K562 (cell line): ENCODE measurements at regions not wholly inside any gene's neighbourhood (a gene's known extent, or its start where the extent isn't known, plus 50 kb on each side); places are given as distances from the start of the nearest gene placed in this dataset.

Source experiments
- ESRRA ChIP-seq: fragments of 450-650 bp; IDR thresholded peaks from 2 replicates; pipeline ENCODE4 v1.6.1; 2014; ENCODE audit warnings: low read depth, mild to moderate bottlenecking, moderate library complexity, borderline replicate concordance
- IRF1 ChIP-seq: sonication (generic); formaldehyde crosslinking; IDR thresholded peaks from 2 replicates; pipeline ENCODE4 v1.8.0; 2022; ENCODE audit warnings: missing genetic modification reagents, mild to moderate bottlenecking, borderline replicate concordance
- KLF6 ChIP-seq: fragments of 250-450 bp; sonication (Bioruptor Pico); IDR thresholded peaks from 2 replicates; pipeline ENCODE4 v1.4.0; 2020; ENCODE audit warnings: mild to moderate bottlenecking, moderate library complexity, borderline replicate concordance
- MNT ChIP-seq, 2 experiments: fragments of 450-650 bp; conservative IDR thresholded peaks; 2 replicates each; pipeline ENCODE4 v1.6.1; 2017; ENCODE audit warnings: mild to moderate bottlenecking in 2 of 2, moderate library complexity in 2 of 2
- NFATC3 ChIP-seq: fragments of 450-650 bp; IDR thresholded peaks from 2 replicates; pipeline ENCODE4 v1.6.1; 2017; ENCODE audit warnings: mild to moderate bottlenecking
- RBM15 ChIP-seq: fragments of 200-400 bp; formaldehyde crosslinking; IDR thresholded peaks from 2 replicates; pipeline ENCODE4 v1.6.1; 2018; ENCODE audit warnings: mild to moderate bottlenecking, low read length, moderate library complexity; ENCODE audit not compliant: insufficient read depth
- TF ChIP-seq, protein P1 (sequence below), 2 experiments: IDR thresholded peaks; 2 replicates each; pipeline ENCODE4 v1.6.1; 2012; ENCODE audit warnings: improper control_type of control experiment in 2 of 2, low read depth in 2 of 2, low read length in 2 of 2, borderline replicate concordance in 1 of 2
- TF ChIP-seq, protein P2 (sequence below): fragments of 450-650 bp; IDR thresholded peaks from 2 replicates; pipeline ENCODE4 v1.6.1; 2016; ENCODE audit warnings: low read depth
- TF ChIP-seq, protein P3 (sequence below): fragments of 200-800 bp; sonication (Bioruptor generic); IDR thresholded peaks from 2 replicates; pipeline ENCODE4 v1.6.1; 2016; ENCODE audit warnings: missing genetic modification characterization, missing compliant biosample characterization

DNA sequence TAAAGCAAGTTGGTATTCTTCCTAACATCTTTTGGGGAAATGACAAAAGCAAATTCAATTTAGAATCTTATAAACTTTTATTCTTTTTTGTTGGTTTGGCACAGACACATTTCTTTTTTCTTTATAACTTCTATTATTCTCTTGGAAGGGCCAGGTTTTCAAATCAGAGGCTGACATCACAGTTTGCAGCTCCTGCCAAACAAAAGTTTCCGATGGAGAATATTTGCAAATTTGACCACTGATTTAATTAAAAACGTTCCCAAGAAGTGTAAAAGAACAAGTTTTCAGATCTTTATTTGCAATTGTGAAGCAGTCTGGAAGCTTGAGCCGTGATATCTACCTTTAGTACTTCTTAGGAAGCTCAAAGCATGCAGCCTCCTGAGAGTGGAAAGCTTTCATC is 53.8 kb upstream of the CD83 start (continued):
- TF ChIP-seq, protein P1, sequence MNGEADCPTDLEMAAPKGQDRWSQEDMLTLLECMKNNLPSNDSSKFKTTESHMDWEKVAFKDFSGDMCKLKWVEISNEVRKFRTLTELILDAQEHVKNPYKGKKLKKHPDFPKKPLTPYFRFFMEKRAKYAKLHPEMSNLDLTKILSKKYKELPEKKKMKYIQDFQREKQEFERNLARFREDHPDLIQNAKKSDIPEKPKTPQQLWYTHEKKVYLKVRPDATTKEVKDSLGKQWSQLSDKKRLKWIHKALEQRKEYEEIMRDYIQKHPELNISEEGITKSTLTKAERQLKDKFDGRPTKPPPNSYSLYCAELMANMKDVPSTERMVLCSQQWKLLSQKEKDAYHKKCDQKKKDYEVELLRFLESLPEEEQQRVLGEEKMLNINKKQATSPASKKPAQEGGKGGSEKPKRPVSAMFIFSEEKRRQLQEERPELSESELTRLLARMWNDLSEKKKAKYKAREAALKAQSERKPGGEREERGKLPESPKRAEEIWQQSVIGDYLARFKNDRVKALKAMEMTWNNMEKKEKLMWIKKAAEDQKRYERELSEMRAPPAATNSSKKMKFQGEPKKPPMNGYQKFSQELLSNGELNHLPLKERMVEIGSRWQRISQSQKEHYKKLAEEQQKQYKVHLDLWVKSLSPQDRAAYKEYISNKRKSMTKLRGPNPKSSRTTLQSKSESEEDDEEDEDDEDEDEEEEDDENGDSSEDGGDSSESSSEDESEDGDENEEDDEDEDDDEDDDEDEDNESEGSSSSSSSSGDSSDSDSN (IDR thresholded peaks at IDR 0.05; ENCODE audit: borderline replicate concordance in 1 of 2, low read depth in 2 of 2, low read length in 2 of 2) = no peak
- TF ChIP-seq, protein P2, sequence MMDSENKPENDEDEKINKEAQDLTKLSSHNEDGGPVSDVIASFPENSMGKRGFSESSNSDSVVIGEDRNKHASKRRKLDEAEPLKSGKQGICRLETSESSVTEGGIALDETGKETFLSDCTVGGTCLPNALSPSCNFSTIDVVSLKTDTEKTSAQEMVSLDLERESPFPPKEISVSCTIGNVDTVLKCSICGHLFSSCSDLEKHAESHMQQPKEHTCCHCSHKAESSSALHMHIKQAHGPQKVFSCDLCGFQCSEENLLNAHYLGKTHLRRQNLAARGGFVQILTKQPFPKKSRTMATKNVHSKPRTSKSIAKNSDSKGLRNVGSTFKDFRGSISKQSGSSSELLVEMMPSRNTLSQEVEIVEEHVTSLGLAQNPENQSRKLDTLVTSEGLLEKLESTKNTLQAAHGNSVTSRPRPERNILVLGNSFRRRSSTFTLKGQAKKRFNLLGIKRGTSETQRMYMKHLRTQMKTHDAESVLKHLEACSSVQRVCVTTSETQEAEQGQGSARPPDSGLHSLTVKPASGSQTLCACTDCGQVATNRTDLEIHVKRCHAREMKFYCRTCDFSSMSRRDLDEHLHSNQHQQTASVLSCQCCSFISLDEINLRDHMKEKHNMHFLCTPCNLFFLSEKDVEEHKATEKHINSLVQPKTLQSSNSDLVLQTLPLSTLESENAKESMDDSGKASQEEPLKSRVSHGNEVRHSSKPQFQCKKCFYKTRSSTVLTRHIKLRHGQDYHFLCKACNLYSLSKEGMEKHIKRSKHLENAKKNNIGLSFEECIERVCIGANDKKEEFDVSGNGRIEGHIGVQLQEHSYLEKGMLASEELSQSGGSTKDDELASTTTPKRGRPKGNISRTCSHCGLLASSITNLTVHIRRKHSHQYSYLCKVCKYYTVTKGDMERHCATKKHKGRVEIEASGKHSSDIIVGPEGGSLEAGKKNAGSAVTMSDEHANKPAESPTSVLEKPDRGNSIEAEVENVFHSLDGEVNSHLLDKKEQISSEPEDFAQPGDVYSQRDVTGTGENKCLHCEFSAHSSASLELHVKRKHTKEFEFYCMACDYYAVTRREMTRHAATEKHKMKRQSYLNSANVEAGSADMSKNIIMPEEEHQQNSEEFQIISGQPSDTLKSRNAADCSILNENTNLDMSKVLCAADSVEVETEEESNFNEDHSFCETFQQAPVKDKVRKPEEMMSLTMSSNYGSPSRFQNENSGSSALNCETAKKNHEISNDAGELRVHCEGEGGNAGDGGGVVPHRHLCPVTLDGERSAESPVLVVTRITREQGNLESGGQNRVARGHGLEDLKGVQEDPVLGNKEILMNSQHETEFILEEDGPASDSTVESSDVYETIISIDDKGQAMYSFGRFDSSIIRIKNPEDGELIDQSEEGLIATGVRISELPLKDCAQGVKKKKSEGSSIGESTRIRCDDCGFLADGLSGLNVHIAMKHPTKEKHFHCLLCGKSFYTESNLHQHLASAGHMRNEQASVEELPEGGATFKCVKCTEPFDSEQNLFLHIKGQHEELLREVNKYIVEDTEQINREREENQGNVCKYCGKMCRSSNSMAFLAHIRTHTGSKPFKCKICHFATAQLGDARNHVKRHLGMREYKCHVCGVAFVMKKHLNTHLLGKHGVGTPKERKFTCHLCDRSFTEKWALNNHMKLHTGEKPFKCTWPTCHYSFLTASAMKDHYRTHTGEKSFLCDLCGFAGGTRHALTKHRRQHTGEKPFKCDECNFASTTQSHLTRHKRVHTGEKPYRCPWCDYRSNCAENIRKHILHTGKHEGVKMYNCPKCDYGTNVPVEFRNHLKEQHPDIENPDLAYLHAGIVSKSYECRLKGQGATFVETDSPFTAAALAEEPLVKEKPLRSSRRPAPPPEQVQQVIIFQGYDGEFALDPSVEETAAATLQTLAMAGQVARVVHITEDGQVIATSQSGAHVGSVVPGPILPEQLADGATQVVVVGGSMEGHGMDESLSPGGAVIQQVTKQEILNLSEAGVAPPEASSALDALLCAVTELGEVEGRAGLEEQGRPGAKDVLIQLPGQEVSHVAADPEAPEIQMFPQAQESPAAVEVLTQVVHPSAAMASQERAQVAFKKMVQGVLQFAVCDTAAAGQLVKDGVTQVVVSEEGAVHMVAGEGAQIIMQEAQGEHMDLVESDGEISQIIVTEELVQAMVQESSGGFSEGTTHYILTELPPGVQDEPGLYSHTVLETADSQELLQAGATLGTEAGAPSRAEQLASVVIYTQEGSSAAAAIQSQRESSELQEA = no peak
- TF ChIP-seq ESRRA (no peak), NFATC3 (no peak), MNT (conservative IDR thresholded peaks at IDR 0.05) (no peak), KLF6 (CRISPR knock-in tag) (no peak), IRF1 (no peak), RBM15 (no peak)
- TF ChIP-seq, protein P3, sequence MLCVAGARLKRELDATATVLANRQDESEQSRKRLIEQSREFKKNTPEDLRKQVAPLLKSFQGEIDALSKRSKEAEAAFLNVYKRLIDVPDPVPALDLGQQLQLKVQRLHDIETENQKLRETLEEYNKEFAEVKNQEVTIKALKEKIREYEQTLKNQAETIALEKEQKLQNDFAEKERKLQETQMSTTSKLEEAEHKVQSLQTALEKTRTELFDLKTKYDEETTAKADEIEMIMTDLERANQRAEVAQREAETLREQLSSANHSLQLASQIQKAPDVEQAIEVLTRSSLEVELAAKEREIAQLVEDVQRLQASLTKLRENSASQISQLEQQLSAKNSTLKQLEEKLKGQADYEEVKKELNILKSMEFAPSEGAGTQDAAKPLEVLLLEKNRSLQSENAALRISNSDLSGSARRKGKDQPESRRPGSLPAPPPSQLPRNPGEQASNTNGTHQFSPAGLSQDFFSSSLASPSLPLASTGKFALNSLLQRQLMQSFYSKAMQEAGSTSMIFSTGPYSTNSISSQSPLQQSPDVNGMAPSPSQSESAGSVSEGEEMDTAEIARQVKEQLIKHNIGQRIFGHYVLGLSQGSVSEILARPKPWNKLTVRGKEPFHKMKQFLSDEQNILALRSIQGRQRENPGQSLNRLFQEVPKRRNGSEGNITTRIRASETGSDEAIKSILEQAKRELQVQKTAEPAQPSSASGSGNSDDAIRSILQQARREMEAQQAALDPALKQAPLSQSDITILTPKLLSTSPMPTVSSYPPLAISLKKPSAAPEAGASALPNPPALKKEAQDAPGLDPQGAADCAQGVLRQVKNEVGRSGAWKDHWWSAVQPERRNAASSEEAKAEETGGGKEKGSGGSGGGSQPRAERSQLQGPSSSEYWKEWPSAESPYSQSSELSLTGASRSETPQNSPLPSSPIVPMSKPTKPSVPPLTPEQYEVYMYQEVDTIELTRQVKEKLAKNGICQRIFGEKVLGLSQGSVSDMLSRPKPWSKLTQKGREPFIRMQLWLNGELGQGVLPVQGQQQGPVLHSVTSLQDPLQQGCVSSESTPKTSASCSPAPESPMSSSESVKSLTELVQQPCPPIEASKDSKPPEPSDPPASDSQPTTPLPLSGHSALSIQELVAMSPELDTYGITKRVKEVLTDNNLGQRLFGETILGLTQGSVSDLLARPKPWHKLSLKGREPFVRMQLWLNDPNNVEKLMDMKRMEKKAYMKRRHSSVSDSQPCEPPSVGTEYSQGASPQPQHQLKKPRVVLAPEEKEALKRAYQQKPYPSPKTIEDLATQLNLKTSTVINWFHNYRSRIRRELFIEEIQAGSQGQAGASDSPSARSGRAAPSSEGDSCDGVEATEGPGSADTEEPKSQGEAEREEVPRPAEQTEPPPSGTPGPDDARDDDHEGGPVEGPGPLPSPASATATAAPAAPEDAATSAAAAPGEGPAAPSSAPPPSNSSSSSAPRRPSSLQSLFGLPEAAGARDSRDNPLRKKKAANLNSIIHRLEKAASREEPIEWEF = no peak
